ENCODE measurements at regions not wholly inside any gene's neighbourhood (a gene's known extent, or its start where the extent isn't known, plus 50 kb on each side); places are given as distances from the start of the nearest gene placed in this dataset.

- TF ChIP-seq POLR2A (IDR thresholded peaks at IDR 0.05; ENCODE audit: control extremely low read depth in 1 of 2, low read depth in 2 of 2, low read length in 2 of 2): no peak
- TF ChIP-seq ATF2 (IDR thresholded peaks at IDR 0.05; ENCODE audit: low read length): no peak
- no peak for TF ChIP-seq JUND (IDR thresholded peaks at IDR 0.05; ENCODE audit: low read length)
- TF ChIP-seq KDM5A (IDR thresholded peaks at IDR 0.05; ENCODE audit: low read length): no peak
- peak in 2 of 3 experiments; percentile 21 to 29; a peak in 2 of 4 replicates for TF ChIP-seq CTCF (IDR thresholded peaks at IDR 0.05; ENCODE audit: control extremely low read depth in 1 of 3, insufficient read depth in 1 of 3, low read depth in 1 of 3, low read length in 3 of 3)
- TF ChIP-seq USF2 (IDR thresholded peaks at IDR 0.05; ENCODE audit: low read length): no peak
Measured at GRCh38 chr20:57881466-57882385, 171.9 kb upstream of the PMEPA1 start.

Data from H1 (cell line).